Thyroid gland (tissue), 4 donors: ENCODE measurements at regions not wholly inside any gene's neighbourhood (a gene's known extent, or its start where the extent isn't known, plus 50 kb on each side); places are given as distances from the start of the nearest gene placed in this dataset.

Experiments used
- CTCF ChIP-seq, 6 experiments: fragments of 200-600 bp in 3 of 6; fragments of 450-650 bp in 3 of 6; sonication (generic) in 3 of 6; IDR thresholded peaks; one replicate each; pipeline ENCODE4 v1.5.1; 2016 to 2019; ENCODE audit warnings: antibody characterized with exemption in 6 of 6, mild to moderate bottlenecking in 2 of 6, inconsistent platforms in 1 of 6, moderate library complexity in 1 of 6
- POLR2A ChIP-seq, 2 donors: fragments of 450-650 bp; IDR thresholded peaks; one replicate each; pipeline ENCODE4 v1.6.1; 2017; ENCODE audit warnings: antibody characterized with exemption in 2 of 2, mild to moderate bottlenecking in 2 of 2, moderate library complexity in 1 of 2

GRCh38 chr17:13410214-13410613 is 191.5 kb downstream of the HS3ST3A1 start:
- TF ChIP-seq CTCF (IDR thresholded peaks at IDR 0.05) (no peak), POLR2A (IDR thresholded peaks at IDR 0.05) (no peak)
